ENCODE measurements at regions not wholly inside any gene's neighbourhood (a gene's known extent, or its start where the extent isn't known, plus 50 kb on each side); places are given as distances from the start of the nearest gene placed in this dataset.
"Not testable (repeated sequence)": the region's sequence is repeated elsewhere in the genome, so short reads cannot be mapped to it uniquely, and the experiment has no call there.

GRCh38 chr5:158051036-158051435 is 192.1 kb upstream of the CLINT1 start:
- DNase-seq = peak; percentile 51

DNA sequence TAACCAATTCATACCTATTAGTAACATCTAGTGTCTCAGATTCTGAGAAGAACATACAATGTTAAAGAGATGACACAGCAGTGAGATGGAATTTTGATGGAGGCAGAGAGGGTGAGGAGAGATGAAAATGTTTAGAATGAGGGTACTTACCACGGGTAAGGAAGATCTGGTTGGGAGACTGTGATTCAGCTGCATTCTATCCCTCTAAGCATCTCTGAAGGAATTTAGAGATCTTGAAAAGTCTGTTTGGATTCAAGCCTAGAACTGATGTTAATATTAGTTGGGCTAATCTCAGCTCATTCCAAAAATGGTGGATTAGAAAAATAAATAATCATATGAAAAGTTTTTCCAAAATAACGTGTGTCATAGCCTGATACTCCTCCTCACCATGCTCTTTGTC is 191.5 kb upstream of the CLINT1 start:
- peak; percentile 96 for DNase-seq

DNA sequence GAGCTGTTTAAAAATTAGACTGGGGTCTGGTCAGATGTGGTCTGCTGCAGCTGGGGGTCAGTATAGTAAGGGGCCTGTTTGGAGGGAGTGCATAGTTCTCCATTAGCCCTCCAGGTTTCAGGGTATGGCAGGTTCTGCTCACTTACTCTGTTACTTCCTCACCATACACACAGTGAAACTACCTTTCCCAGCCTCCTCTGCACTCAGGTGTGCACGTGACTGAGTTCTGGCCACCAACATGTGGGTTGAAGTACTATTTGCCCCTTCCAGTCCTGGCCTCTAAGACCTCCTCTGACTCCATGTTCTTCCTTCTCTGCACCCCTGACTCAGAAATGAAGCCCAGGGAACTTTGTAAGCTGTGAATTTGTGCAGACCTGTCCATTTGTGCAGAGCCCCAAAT is 190.5 kb upstream of the CLINT1 start:
- no peak for DNase-seq

DNA sequence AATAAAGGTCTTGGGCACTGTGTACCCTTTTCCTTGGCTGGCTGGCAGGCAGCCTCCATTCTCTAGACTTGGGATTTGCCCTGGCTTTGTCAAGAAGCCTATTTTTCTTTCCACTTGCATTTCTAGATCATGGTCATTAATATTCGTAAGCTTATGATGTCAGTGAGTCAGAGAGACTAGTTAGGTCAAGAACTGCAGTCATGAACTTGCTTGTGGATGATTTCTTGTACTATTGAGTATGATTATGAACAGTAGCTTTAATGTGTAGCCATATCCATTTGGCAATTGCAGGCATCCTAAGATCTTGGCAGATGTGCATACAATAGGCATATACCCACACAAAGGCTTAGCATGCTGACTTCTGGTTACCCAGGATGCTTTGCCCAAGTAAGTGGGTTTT is 186.8 kb upstream of the CLINT1 start:
- DNase-seq = no peak

DNA sequence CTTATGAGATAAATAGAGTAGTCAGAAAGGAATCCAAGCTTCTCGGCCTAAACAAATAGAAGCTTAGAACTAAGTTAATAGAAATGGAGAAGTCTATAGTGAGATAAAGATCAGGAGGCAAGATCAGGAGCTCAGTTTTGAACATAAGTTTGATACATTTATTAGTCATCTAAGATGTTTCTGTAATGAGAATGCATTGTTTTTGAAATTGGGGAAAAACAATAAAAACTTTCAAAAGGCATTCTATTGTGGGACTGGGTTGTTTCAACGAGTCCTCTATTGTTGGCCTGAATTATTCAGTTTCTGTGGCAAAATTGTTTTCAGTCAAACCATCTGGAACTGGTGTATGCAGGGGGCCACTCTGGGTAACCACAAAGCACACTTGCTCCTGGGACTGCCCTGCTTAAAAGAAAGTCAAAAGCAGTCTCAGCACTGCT is 181.0 kb upstream of the CLINT1 start:
- peak; percentile 29 for DNase-seq

GRCh38 chr5:158039441-158039840 is 180.5 kb upstream of the CLINT1 start:
- no peak for DNase-seq

DNA sequence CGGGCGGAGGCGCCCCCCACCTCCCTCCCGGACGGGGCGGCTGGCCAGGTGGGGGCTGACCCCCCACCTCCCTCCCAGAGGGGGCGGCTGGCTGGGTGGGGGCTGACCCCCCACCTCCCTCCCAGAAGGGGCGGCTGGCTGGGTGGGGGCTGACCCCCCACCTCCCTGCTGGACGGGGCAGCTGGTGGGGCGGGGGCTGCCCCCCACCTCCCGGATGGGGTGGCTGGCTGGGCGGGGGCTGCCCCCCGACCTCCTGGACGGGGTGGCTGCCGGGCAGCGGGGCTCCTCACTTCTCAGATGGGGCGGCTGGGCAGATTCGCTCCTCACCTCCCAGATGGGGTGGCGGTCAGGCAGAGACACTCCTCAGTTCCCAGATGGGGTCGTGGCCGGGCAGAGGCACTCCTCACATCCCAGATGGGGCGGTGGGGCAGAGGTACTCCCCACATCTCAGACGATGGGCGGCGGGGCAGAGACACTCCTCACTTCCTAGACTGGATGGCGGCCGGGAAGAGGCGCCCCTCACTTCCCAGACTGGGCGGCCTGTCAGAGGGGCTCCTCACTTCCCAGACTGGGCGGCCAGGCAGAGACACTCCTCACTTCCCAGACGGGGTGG is 178.1 kb upstream of the CLINT1 start:
- not testable (repeated sequence) for DNase-seq

DNA sequence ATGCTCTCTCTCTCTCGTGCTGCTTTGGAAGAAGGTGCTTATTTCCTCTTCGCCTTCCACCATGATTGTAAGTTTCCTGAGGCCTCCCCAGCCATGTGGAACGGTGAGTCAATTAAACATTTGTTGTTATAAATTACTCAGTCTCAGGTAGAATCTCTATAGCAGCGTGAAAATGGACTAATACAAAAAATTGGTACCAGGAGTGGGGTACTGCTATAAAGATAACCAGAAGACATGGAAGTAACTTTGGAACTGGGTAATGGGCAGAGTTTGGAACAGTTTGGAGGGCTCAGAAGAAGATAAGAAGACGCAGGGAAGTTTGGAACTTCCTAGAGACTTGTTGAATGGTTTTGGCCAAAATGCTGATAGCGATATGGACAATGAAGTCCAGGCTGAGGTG is 175.6 kb upstream of the CLINT1 start:
- not testable (repeated sequence) for DNase-seq

DNA sequence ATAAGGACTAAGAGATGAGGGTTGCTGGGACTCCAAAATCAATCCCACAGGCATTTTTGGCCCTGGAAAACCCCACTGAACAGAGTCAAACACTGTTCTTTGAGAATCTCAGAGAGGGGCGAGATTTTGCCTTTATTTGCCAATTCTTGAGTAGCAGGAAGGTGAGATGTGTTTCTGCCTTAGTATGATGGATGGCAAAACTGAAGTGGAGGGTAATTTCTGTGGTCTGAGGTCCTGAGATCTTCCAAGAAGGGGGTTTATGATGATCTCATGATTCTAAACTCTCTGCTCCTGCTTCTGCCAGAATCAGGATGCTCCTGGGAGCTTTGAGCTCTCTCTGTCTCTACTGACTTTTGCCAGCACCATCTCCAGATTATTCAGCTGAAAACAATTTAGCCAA is 174.8 kb upstream of the CLINT1 start:
- DNase-seq = peak; percentile 40

DNA sequence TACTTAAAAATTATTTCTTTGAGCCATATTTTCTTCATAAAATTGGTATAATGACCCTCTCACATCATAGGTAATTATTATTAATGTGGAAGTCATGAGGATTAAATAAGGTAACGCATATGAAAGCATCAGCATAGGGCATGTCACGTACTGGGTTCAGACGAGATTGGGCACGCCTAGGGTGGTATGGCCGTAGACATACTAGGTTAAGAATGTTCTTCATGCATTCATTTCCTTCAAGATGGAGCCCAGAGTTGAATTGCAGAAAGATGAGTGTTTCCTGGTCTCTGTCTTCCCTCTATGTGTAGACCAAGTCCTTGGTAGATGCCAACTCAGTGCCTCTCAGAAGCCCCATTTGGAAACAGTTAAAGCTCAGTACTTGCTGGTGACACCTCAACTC is 174.1 kb upstream of the CLINT1 start:
- no peak for DNase-seq

DNA sequence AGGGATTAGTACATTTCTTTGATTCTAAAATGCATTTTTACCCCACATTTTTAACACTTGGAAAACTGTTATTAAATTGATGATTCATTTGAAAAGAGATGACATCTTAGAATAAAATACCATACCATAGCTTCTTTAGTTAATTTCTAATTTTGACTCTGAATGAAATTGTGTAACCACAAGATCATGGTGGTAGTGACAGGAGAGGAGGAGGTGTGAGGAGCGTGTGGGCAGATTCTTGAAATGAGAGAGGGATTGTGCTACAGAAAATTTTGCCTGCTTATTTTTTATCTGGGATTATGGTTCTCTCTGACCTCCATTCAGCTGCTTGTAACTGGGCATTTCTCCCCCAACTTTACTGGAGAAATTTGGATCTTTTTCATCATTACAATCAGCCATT is 173.3 kb upstream of the CLINT1 start:
- peak; percentile 60 for DNase-seq

DNA sequence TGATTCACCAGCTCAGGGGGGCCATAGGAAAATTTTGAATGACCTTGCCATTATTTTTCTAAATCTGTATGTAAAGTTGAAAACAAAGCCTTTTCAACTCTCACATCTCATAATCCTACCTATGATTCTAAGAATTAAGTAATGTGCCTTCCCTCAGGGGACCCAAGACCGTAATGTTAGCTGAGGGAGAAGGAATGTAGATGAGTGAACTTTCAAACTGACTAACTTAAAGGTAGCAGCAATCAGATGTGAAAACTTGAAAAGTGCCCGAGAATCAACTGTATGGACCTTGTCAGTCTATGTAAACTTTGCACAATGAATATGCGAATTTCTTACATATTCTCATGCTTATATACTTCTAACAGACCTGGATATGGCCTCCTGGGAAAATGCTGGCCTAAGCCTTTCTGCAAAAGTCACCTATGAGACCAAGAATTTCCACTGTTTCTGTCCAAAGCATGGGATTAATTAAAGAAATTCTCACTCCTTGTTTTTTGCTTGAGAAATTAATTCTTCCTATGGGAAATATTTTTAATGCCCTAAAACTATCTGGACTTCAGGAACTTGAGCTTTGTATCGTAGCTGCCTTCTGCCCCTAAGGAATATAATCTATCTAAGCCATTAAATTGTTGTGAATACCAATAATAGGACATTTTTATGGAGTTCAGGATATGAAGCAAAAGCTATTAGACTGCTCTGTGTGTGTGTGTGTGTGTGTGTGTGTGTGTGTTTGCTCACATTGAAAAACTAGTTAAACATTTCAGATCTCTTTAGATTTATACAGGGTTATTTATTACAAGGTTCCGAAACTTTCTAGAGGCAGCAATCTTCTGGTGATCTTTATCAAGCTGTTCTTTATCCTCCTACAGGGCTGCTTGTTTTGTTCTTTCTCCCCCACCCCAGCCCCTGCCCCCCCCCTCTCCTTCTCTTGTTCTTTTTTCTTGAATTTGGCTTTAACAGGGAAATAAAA is 169.1 kb upstream of the CLINT1 start:
- no peak for DNase-seq

GRCh38 chr5:158026304-158027031 is 167.5 kb upstream of the CLINT1 start:
- DNase-seq = peak; percentile 96

DNA sequence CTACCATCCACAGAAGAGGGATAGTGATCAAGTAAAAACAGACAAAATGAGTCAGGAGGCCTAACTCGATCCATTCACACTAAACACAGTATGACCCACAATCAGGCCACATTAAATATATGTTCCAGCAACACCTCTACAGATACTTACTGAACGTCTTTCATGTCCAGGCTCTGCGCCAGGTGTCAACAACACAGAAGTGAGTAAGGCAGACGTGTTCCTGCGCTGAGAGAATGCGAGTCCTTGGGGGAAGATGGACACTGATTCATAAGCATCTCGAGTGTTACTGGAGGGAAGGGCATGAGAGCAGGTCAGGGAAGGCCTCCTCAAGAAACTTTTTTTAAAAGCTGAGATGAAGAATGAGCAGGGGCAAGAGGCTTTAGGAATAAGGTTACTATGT is 164.3 kb upstream of the CLINT1 start:
- no peak for DNase-seq

- no peak for DNase-seq
Observed at GRCh38 chr5:158022837-158023236, 163.9 kb upstream of the CLINT1 start.

DNA sequence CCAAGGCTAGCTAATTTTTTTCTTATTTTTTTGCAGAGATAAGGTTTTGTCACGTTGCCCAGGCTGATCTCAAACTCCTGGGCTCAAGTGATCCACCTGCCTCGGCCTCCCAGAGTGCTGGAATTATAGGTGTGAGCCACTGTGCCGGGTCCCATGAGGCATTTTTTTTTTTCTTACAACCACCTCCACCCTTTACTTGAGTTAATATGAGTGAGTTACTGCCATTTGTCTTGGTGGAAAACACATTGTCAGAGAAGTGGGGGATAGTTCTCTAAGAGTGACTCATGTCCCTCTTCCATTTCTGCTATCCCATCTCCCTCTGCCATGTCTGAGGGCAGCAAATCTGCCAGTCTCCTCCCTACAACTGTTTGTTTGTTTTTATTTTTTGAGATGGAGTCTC is 163.4 kb upstream of the CLINT1 start:
- no peak for DNase-seq

GRCh38 chr5:158020555-158021418 is 161.8 kb upstream of the CLINT1 start:
- peak; percentile 70 for DNase-seq

DNA sequence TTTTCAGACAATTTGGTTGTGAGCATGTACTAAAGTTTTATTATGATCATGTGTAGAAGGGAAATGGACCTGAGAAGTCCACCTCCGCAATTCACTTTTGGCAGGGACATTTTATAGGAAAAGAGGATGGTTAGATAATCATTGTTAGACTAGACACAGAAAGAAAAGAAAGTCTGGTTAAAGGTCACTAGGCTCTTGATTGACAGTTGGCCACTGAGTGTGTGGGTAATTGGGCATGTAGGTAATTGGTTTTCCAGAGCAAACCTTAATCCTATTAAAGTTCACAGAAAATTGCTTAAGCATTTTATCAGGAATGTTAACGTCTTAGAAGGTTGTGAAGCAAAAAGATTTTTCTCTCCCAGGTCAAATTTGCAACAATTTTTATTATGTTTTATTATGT is 158.5 kb upstream of the CLINT1 start:
- DNase-seq = no peak

- DNase-seq = peak; percentile 69
Observed at GRCh38 chr5:158014372-158014771, 155.4 kb upstream of the CLINT1 start.

DNA sequence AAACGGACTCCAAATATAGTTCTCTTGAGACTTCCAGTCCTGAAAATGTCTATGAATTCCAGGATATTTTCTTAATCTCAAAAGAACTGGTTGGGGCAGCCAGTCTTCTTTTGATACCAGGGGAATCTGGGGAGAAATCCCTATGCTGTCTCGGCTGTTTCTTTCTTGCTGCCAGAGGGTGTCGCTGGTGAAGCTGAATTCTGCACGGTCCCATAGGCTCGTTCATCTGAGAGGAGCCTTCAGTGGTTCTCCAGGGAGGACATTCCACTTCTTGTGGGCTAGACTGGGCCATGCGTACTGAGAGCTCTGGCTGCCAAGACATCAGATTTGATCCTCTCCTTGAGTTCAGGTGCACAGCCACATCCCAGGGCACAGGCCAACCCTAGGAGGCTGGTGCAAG is 155.0 kb upstream of the CLINT1 start:
- peak; percentile 87 for DNase-seq

GRCh38 chr5:158013303-158013702 is 154.4 kb upstream of the CLINT1 start:
- DNase-seq = no peak

DNA sequence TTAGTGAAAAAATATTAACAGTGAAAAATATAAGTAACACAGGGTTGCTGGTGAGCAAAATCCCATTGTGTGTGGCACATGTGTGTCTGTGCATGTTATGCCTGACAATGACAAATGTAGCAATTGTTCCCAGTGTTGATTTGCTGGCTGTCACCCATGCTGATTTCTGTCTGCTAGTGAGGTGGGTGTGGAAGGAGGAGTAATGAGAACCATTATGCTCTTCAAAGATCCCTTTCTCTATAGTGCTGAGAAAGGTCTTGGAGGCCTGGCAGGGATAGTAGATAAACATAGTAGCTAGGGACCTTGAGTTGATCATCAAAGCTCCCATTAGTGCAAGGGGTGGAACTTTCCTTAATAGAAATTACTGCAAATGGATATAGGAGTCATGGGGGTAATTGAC is 152.5 kb upstream of the CLINT1 start:
- DNase-seq = no peak
